Head of caudate nucleus (tissue), 42 donors: ENCODE measurements at regions not wholly inside any gene's neighbourhood (a gene's known extent, or its start where the extent isn't known, plus 50 kb on each side); places are given as distances from the start of the nearest gene placed in this dataset.

Source experiments
- DNase-seq, 42 donors: peaks; one replicate each; pipeline versions ENCODE4 v3.0.0 to v3.0.0-alpha.2; 2020 to 2021; ENCODE audit warnings: mixed read lengths in 7 of 42
- intact Hi-C: fragments of 100-400 bp; cut with DNase I; formaldehyde crosslinking; loops from one replicate; pipeline ENCODE4 v1.15.0; 2022

DNA sequence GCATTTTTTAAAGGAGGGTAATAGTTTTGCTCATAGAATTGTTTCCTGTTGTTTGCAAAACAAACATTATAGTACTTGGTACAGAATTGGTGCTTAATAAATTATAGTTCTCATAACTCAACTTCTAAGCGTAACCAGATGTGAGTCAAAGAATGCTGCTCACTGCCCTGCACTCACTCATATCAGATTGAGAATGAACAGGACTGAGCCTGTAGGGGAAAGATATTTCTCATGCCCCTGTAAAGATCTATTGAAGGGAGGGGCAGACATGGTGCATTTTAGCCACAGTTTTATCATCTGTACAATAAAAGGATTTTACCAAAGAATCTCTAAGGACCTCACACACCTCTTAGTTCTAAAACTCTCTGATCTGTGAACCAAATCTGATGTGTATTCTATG, 358.5 kb downstream of the SEC16B start:
- no peak for DNase-seq
- intact Hi-C loops = no loop called here

DNA sequence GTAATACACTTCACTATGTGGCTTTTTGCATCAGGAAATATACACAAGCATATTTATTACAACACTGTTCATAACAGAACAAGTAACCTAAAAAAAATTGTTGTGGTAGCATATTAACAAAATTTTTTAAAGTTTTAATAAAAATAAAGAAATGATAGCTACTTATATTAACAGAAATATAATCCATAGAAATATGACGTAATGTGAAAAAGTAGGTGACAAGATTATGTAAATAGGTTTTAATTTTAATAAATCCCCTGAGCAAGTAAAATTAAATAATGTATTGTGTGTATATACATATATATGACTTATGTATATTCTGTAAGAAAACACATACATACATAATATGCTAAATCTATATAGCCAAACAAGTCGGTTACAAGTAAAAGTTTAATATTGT, 359.9 kb downstream of the SEC16B start:
- DNase-seq = no peak
- intact Hi-C loops = no loop called here

DNA sequence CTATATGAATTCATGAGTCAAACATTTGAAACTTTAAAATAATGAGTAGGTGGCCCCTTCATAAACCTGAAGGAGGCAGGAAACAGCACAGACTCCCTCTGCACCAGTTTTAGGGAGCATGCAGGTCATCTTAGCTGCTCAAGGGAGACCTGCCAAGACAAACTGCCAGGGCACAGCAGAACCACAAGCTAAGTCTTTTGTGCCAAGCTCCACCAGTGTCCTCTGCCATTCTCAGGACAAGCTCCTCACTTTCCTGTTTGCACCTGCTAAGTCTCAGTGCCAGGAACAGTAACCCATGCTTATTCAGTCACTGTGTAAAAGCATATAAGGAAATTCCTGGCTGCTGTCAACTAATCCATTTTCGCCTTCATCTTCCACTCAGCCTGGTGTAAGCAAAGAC, 368.9 kb downstream of the SEC16B start:
- intact Hi-C loops = no loop called here
- DNase-seq = peak in 4 of 42 donors; percentile 7 to 23 (median 10)

DNA sequence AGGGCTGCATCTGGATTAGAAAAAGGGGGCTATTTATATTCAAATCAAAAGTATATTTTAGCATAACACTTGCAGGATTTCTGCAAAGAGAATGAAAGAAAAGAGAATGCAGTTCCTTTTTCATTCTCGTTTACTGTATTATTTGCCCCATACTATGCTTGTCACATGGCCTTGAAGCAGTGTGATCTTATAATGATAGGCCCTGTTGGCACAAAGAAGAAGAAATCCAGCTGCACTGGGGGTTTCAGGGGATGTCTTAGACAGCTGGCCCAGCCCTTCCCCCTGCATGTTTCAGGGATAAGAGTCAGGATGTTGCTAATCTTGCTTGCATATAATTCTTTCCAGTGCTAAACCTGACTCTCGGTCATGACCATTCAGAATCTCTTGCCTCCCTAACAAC, 369.5 kb downstream of the SEC16B start:
- intact Hi-C loops = no loop called here
- peak in 1 of 42 donors; percentile 17 for DNase-seq

DNA sequence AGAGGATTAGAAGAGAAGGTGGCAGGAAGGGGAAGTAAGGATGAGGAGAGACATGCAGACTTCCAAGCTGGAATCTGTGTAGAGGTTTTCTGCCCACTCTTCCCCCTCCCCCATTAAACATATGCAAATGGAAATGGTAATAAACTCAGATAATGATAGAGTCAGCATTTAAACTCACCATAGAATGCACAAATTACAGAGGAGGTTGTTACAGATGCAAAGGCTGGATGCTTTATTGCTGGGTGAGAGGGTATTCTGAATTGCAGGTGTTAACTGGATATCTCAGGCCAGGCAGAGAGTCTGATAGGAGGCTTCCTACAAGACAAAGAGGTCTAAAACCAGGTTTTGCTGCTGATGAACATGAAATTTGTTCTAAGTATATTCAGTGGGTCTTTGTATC, 372.5 kb downstream of the SEC16B start:
- intact Hi-C loops = no loop called here
- DNase-seq = no peak

DNA sequence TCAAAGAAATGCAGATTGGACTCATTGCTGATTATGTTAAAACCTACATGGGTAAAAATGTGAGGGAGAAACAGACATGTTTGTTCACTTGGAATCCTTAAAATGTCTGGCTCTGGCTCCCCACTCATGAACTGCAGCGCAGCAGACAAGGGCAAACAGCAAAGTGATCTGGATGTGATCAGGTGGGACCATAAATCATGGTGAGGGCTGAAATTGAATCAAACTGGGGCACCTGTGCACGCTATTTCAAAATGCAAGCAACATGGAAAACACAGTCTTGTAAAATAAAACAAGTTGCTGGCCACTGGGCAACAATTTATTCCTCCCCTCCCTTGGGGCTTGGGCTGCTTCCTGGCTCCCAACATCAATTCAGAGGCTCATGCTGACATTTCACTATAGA, 373.4 kb downstream of the SEC16B start:
- intact Hi-C loops = no loop called here
- DNase-seq = no peak

DNA sequence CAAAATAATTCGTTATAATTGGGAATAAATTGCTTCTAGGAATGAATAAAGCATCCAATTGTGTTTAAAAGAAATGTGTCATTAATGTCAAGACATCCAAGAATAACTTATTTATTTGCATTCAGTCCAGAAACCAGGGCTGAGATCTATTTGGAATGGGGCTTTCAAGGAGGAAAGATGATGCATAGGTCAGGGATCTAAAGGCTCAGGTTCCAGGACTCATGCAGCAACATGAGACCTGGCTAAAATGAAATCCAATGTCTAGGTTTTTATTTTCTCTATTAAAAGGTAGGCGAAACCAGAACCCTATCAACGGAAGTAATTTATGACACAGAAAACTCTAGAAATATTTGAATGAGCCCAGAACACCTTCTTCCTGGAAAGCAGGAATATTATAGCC, 376.8 kb downstream of the SEC16B start:
- DNase-seq = no peak
- intact Hi-C loops = no loop called here

DNA sequence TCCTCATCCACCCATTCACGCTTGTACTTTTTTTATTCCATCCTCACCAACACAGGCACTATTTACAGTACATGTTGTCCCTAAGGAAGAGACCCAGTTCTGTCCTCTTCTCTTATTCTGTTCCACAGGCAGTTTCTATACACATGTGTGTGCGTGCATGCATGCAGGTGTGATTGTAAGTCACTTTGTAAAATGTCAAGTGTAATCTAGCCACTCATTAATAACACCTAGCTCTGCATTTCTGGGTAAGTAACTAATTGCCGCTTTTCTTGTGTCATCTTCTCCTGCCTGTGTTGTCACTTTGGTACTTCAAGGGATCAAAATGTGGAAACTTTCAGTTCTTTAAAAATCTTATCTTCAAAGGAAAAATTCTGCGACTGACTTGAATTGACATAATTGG, 377.2 kb downstream of the SEC16B start:
- DNase-seq = no peak
- intact Hi-C loops = no loop called here

DNA sequence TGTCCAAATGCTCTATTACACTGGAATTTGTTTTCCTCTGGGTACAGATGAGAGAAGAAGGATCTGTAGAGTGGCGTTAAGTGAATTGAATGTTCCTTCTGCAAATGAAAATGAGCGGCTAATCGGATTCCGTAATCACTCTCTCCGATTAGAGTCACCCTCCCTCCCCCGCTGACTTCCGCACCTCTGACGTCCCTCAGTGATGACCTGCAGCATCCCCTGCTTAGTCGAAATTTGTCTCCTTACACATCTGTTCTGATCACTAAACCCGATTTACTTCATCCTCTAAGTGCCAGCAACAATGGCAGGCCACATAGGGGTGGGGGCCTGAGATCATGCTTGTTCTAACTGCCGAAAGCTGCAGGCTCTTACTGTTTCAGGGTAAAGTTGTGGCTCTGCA, 378.7 kb downstream of the SEC16B start:
- intact Hi-C loops = no loop called here
- DNase-seq = no peak

DNA sequence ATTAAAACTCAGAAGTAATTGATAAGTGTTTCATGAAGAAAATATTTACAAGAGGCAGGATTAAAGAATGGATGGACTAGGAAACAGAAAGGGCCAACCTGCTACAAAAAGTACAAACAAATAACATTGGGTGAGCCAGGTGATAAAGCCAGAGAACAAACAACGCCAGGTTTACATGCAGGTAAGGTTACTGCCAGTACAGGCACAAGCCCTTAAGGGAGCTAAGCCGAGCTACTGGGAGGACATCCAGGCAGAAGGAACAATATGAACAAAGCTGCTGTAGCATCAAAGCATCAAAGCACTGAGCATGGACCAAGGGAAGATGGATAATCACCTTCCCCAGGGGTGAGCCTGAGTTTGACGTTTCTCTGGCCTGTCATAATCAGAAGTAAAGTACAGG, 380.7 kb downstream of the SEC16B start:
- intact Hi-C loops = no loop called here
- no peak for DNase-seq

DNA sequence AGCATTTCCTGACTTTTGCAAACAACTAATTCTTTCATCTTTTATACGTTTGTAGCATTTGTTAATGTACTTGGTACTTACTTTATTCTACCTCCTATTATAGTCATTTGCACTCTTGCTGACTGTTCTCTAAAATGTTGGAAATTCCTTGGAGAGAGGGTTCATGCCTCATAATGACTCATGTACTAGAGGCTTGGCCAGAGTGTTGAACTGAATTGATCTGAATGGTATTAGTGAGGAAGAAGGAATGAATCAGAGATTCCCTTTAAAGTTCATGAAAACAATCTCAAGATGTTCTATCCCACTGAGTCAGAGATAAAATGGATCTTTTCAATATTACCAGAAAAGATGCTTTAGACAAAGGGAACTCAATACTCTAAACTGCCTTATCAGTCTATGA, 383.4 kb downstream of the SEC16B start:
- intact Hi-C loops = no loop called here
- DNase-seq = no peak

DNA sequence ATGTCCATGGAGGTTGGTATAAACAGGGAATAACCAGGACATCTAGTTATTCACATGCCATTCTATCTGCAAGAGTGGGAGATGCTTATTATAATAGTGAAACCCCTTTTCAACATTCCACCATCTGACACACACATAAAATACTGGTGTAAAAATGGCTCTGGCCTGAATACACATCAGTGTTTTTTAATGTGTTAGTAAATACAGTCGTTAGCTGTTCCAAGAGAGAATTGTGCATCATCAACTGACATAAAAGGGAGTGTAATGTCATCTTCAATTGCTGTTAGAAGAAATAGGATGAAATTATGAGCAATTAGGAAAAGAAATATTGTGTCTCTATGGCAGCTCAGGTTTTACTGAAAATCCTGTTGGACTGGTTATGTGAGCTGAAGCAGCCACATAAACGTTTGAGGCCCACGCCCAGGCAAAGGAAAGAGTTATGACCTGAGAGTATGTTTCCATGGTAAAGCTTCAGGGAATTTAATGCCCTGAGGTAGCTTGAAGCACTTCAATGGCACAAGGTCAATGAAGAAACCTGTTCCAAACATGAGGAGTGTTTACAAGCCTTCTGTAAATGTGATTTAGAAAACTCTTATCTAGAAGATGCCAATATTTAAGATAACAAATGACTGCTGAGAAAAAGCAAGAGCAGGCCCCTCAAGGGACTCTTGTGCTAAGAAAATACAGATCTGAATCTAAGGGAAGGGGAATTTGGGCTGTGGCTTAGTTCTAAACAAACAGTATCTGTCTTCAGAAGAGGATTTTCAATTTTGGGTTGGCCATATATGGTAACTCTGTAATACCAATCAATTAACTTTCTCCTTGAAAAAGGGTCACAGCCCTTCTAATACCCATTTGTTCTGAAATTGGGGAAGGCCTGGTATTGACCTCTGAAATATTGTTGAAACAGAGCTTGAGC, 384.3 kb downstream of the SEC16B start:
- intact Hi-C loops = no loop called here
- DNase-seq = no peak

DNA sequence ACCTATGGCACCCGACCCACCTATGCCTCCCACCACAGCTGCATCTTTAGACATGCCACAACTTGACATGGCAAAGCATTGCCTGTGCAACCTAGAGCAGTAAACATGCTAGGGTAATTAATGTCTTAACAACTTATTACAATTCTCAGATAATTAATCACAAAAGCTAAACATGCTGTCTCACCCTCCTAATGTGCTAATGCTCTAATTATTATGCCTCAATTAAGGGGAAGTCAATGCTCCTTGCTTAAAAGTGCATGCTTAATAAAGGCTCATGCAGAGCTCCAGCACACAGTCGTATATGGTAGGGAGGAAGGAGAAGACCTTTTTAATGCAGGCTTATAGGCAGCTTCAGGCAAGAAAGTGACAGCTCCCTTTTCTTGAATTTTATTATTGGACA, 396.0 kb downstream of the SEC16B start:
- intact Hi-C loops = no loop called here

DNA sequence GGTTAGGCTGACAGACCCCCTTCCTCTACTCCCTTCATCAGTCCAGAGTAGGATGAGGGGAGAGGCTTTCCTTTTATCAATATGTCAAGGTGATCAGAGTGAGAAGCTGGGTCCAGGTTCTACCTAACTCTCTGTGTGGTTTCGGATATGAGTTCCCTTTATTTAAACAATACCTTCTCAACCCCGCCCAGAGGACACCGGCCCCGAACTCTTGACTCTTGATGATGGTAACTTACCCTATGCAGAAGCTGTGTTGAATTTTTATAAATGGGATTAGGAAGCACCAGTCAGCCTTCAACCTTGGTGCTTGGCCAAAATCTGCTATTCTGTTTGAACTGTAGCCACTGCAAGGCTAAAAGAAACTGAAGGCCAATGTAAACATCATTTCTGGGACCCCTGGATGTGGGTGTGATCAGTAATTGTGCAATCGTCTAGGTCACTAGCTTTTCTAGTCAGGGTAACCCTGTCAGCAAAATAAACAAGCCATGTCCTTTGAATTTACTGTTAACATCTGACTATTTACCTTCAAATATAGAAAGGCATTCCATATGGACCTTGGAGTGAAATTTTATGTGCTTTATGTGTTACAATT, 398.3 kb downstream of the SEC16B start:
- intact Hi-C loops = no loop called here
- no peak for DNase-seq

More for the DNA sequence above, 396.0 kb downstream of the SEC16B start:
- DNase-seq = no peak

DNA sequence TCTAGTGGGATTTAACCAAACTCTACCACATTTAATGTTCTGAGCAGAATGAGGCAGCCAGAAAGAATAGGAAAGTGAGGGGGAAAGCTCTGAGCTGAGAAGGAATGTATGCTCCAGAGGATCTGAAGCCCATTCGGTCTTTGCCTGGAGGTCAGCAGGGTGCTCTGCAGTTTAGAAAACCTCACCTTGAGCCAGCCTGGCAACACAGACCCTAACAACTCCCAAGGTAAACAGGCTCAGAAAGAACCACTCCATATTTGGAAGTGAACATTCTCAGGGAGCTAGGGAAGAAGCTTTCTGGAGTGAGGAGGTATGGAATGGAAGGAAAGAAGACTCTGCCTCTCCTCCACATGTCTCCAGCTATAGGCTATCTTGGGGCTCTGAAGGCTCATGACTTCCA, 398.8 kb downstream of the SEC16B start:
- DNase-seq = no peak
- intact Hi-C loops = no loop called here

DNA sequence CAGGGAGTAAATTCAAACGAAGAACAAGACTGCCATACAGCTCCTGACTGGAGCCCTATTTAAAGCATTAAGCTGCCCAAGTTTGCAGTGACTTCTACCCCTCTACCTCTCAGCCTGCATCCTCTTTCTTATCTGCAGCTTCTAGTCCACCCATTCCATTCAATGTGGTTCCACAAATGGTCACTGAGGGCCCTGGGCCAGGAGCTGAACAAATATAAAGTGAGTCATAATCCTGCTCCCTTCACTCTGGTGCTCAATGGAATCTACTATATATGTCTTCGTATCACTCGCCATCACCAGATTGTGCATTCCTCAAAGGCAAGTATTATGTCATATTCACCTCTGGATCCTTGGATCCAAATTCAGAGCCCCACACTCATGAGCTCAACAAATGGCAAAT, 398.7 kb downstream of the BRINP2 start:
- DNase-seq = no peak
- intact Hi-C loops = no loop called here

DNA sequence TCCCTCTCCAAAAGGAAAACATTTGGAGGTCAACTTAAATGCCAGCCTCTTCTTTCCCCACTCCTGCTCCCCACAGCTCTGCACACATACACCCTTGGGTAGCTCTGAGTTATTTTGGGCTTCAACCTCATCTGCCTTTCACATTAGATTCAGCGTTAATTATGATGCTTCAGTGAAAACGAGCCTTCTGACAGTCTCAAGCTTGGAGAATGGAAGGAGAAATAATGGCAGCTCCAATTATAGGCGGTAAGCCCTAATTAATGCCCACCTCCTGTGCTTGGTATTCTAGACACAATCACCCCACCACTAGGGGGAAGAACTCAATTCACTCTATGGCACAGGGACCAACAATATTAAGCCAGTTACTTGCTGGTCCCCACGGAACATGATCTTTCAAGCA, 397.9 kb downstream of the BRINP2 start:
- intact Hi-C loops = no loop called here
- no peak for DNase-seq

DNA sequence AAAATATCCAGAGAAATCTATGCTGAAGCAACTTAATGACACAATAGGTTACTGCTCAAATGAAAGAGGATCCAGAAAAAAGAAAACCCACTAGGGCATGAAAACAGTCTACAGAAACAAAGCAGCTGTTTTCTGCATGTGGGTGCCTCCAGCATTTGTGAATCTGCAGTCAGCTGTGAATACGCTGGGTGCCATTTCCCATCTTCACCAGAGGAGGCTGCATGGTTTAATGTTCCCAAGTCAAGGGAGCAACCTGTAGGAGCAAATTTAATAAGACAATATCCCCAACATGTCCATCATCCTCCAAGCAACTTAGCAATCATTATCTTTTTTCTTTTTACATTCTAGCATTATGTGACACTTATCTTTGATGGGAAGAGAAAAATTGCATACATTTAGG, 396.6 kb downstream of the BRINP2 start:
- intact Hi-C loops = no loop called here

DNA sequence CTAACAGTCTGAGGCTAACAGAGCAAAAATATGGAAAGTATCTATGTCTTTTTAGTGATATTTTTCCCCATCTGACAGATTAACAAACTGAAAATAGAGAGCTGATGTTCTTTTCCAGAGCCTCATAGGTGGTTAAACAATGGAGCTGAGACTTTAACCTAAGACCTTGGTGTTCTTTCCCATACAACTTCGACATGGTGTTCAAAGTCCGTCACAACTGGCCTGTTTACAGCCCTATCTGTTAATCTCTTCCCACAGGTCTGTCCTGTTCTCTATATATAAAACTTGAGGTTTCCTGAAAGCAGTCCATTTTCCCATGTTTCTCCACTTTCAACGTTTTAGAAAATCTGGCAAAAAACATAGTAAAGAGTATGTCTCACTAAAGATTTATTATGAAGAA, 395.7 kb downstream of the BRINP2 start:
- no peak for DNase-seq
- intact Hi-C loops = no loop called here

More for the DNA sequence above, 396.6 kb downstream of the BRINP2 start:
- peak in 10 of 42 donors; percentile 2 to 38 (median 13) for DNase-seq

DNA sequence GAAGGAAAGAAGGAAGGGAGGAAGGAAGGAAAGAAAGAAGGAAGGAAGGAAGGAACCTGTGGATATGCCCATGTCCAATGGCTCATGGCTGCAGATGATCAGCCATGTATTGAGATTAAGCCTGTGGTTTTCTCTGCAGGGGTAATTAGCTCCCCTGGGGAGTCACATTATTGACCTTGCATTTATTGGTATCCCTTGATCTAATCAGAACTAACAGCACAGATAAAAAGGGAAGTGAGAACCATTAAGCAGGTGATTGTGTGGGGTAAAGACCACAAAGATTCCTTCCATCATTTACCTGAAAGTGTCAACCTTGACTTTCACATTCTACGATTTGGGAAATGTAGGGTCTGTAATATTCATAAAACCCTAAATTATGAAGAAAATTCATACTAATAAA, 390.7 kb downstream of the BRINP2 start:
- no peak for DNase-seq
- intact Hi-C loops = no loop called here

DNA sequence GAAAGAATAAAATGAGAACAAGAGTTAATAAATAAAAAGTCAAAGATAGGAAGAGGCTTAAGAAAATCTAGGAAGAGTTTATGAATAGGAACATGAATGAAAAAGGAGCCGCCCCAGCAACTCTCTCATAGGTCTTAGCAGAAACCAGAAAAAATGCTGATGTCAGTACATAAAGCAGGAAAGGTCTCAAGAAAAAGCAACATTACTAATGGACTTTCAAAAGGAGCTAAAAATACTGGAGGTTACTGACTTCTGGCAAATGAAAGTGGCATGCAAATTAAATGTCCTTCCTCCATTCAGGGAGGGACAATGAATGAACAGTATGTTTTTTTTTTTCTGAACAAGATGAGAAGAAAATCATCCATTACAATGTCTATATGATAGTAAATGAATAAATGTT, 387.6 kb downstream of the BRINP2 start:
- DNase-seq = no peak
- intact Hi-C loops = no loop called here
